Sigmoid colon (tissue), 6 donors: ENCODE measurements at regions not wholly inside any gene's neighbourhood (a gene's known extent, or its start where the extent isn't known, plus 50 kb on each side); places are given as distances from the start of the nearest gene placed in this dataset.

ENCODE experiments used
- DNase-seq: peaks from one replicate; pipeline ENCODE4 v3.0.0-alpha.2; 2019
- H3K27ac ChIP-seq, 4 donors: fragments of 200-600 bp; sonication (generic); one replicate each; pipeline ENCODE4 v1.5.1; 2016 to 2019; ENCODE audit warnings: mild to moderate bottlenecking in 1 of 4
- H3K27me3 ChIP-seq, 3 donors: fragments of 200-600 bp; sonication (generic); one replicate each; pipeline ENCODE4 v1.5.1; 2019; ENCODE audit warnings: mild to moderate bottlenecking in 1 of 3
- H3K36me3 ChIP-seq, 4 donors: fragments of 200-600 bp; sonication (generic); one replicate each; pipeline ENCODE4 v1.5.1; 2016 to 2019
- H3K4me1 ChIP-seq, 4 donors: fragments of 200-600 bp; sonication (generic); one replicate each; pipeline ENCODE4 v1.5.1; 2017 to 2019
- H3K4me3 ChIP-seq, 4 donors: fragments of 200-600 bp; sonication (generic); one replicate each; pipeline ENCODE4 v1.5.1; 2017 to 2019; ENCODE audit warnings: mild to moderate bottlenecking in 2 of 4, moderate library complexity in 1 of 4
- H3K9me3 ChIP-seq, 4 donors: fragments of 200-600 bp in 3 of 4; sonication (generic) in 3 of 4; one replicate each; pipeline versions ENCODE4 v1.5.1 to v1.6.1; 2013 to 2019
- CTCF ChIP-seq, 4 experiments: fragments of 450-650 bp in 3 of 4; fragments of 200-600 bp in 1 of 4; IDR thresholded peaks; one replicate each; pipeline ENCODE4 v1.5.1; 2016 to 2019; ENCODE audit warnings: antibody characterized with exemption in 4 of 4, mild to moderate bottlenecking in 3 of 4, moderate library complexity in 2 of 4
- EP300 ChIP-seq, 4 donors: sonication (generic); formaldehyde crosslinking; IDR thresholded peaks; one replicate each; pipeline ENCODE4 v1.6.1; 2017; ENCODE audit warnings: antibody characterized with exemption in 4 of 4
- POLR2A ChIP-seq, 2 donors: fragments of 450-650 bp; IDR thresholded peaks; one replicate each; pipeline ENCODE4 v1.6.1; 2016; ENCODE audit warnings: antibody characterized with exemption in 2 of 2, mild to moderate bottlenecking in 2 of 2, moderate library complexity in 2 of 2
- POLR2AphosphoS5 ChIP-seq, 4 donors: sonication (generic); formaldehyde crosslinking; IDR thresholded peaks; one replicate each; pipeline ENCODE4 v1.6.1; 2017; ENCODE audit warnings: antibody characterized with exemption in 4 of 4
- WGBS, 2 donors: extraction: QIAGEN DNeasy Blood & Tissue Kit; methylation state at CpG; one replicate each; pipeline ENCODE4 v1.1.7; 2013; 5-methylcytosine and 5-hydroxymethylcytosine counted together
- intact Hi-C: fragments of 100-400 bp; cut with DNase I; formaldehyde crosslinking; loops from one replicate; pipeline ENCODE4 v1.15.1; 2023
- donor health status: healthy with polysubstance abuse.
- donor health status: healthy.

- no peaks in the 10 kb centered on the region for H3K9me3 ChIP-seq
- no peaks in the 10 kb centered on the region for H3K36me3 ChIP-seq
- no peak overlapping the region for H3K27ac ChIP-seq
- TF ChIP-seq CTCF (IDR thresholded peaks at IDR 0.05) (no peak), POLR2A (IDR thresholded peaks at IDR 0.05) (no peak)
- no peaks in the 10 kb centered on the region for H3K4me1 ChIP-seq
- 93 to 94% methylated on average over 22 of the region's 22 CpGs for WGBS, 2 donors
- H3K4me3 ChIP-seq: no peak overlapping the region
- intact Hi-C loops: no loop called here
- H3K27me3 ChIP-seq: no peaks in the 10 kb centered on the region
- DNase-seq: no peak
Measured at GRCh38 chr4:180100433-180101344, 2142.5 kb upstream of the TENM3 start.

GRCh38 chr4:180101348-180102083, 2141.7 kb upstream of the TENM3 start:
- H3K27me3 ChIP-seq: no peaks in the 10 kb centered on the region
- H3K27ac ChIP-seq: no peak overlapping the region
- H3K36me3 ChIP-seq: no peaks in the 10 kb centered on the region
- intact Hi-C loops: no loop called here
- TF ChIP-seq CTCF (IDR thresholded peaks at IDR 0.05) (no peak), POLR2A (IDR thresholded peaks at IDR 0.05) (no peak), POLR2AphosphoS5 (IDR thresholded peaks at IDR 0.05) (no peak), EP300 (IDR thresholded peaks at IDR 0.05) (no peak)
- H3K4me3 ChIP-seq: no peak overlapping the region
- DNase-seq: no peak
- no peaks in the 10 kb centered on the region for H3K9me3 ChIP-seq
- H3K4me1 ChIP-seq: no peaks in the 10 kb centered on the region
- WGBS, 2 donors: 87 to 92% methylated on average over 28 of the region's 28 CpGs

GRCh38 chr4:180103794-180104193, 2139.4 kb upstream of the TENM3 start:
- Histone ChIP-seq H3K27ac (no peak overlapping the region), H3K9me3 (no peaks in the 10 kb centered on the region), H3K4me3 (no peak overlapping the region), H3K36me3 (no peaks in the 10 kb centered on the region), H3K4me1 (no peaks in the 10 kb centered on the region), H3K27me3 (no peaks in the 10 kb centered on the region)
- TF ChIP-seq POLR2A (IDR thresholded peaks at IDR 0.05): no peak
- no peak for TF ChIP-seq CTCF (IDR thresholded peaks at IDR 0.05)
- TF ChIP-seq POLR2AphosphoS5 (IDR thresholded peaks at IDR 0.05): no peak
- 68 to 77% methylated on average over 3 of the region's 3 CpGs for WGBS, 2 donors
- intact Hi-C loops: no loop called here
- DNase-seq: no peak

GRCh38 chr4:180105362-180105761, 2137.8 kb upstream of the TENM3 start:
- H3K27me3 ChIP-seq: no peaks in the 10 kb centered on the region
- H3K4me3 ChIP-seq: no peak overlapping the region
- TF ChIP-seq EP300 (IDR thresholded peaks at IDR 0.05) (no peak), CTCF (IDR thresholded peaks at IDR 0.05) (no peak), POLR2AphosphoS5 (IDR thresholded peaks at IDR 0.05) (no peak), POLR2A (IDR thresholded peaks at IDR 0.05) (no peak)
- H3K4me1 ChIP-seq: no peaks in the 10 kb centered on the region
- DNase-seq: no peak
- no peaks in the 10 kb centered on the region for H3K9me3 ChIP-seq
- no peak overlapping the region for H3K27ac ChIP-seq
- intact Hi-C loops: no loop called here
- H3K36me3 ChIP-seq: no peaks in the 10 kb centered on the region
- WGBS, 2 donors: 86 to 96% methylated on average over 3 of the region's 3 CpGs
